HepG2 (cell line): ENCODE measurements at regions not wholly inside any gene's neighbourhood (a gene's known extent, or its start where the extent isn't known, plus 50 kb on each side); places are given as distances from the start of the nearest gene placed in this dataset.

Experiments used
- ADNP ChIP-seq: sonication (generic); formaldehyde crosslinking; IDR thresholded peaks from 2 replicates; pipeline ENCODE4 v1.4.0; 2020; ENCODE audit warnings: missing genetic modification reagents
- AHDC1 ChIP-seq: sonication (generic); formaldehyde crosslinking; IDR thresholded peaks from 2 replicates; pipeline ENCODE4 v1.5.1; 2020; ENCODE audit warnings: mild to moderate bottlenecking, missing genetic modification reagents, borderline replicate concordance
- CBFB ChIP-seq: sonication (generic); formaldehyde crosslinking; IDR thresholded peaks from 2 replicates; pipeline ENCODE4 v1.4.0; 2020; ENCODE audit warnings: missing genetic modification reagents
- FOXJ3 ChIP-seq: sonication (generic); formaldehyde crosslinking; IDR thresholded peaks from 2 replicates; pipeline ENCODE4 v1.4.0; 2020; ENCODE audit warnings: missing genetic modification reagents, mild to moderate bottlenecking, borderline replicate concordance
- HNF4G ChIP-seq, 2 experiments: sonication (generic) in 1 of 2; formaldehyde crosslinking in 1 of 2; IDR thresholded peaks; 2 replicates each; pipeline versions ENCODE4 v1.4.0 to v1.6.1; 2011 to 2020; ENCODE audit warnings: borderline replicate concordance in 2 of 2, low read depth in 2 of 2, mild to moderate bottlenecking in 2 of 2, low read length in 1 of 2, missing genetic modification reagents in 1 of 2, moderate library complexity in 1 of 2
- ISL2 ChIP-seq: sonication (generic); formaldehyde crosslinking; IDR thresholded peaks from 2 replicates; pipeline ENCODE4 v1.5.0; 2020; ENCODE audit warnings: missing genetic modification reagents
- MAFK ChIP-seq, 2 experiments: IDR thresholded peaks in 1 of 2; conservative IDR thresholded peaks in 1 of 2; 2 replicates each; pipeline ENCODE4 v1.6.1; 2011; ENCODE audit warnings: improper control_type of control experiment in 2 of 2, low read length in 2 of 2
- NCOA2 ChIP-seq: sonication (generic); formaldehyde crosslinking; IDR thresholded peaks from 2 replicates; pipeline ENCODE4 v1.8.0; 2022; ENCODE audit warnings: inconsistent platforms
- NFIC ChIP-seq: IDR thresholded peaks from 2 replicates; pipeline ENCODE4 v1.6.1; 2012; ENCODE audit warnings: mild to moderate bottlenecking, low read length, inconsistent platforms
- ONECUT2 ChIP-seq: sonication (generic); formaldehyde crosslinking; IDR thresholded peaks from 2 replicates; pipeline ENCODE4 v1.4.0; 2020; ENCODE audit warnings: missing genetic modification reagents
- SOX13 ChIP-seq, 3 experiments: fragments of 450-650 bp in 1 of 3; sonication (generic) in 1 of 3; formaldehyde crosslinking in 1 of 3; IDR thresholded peaks in 2 of 3; conservative IDR thresholded peaks in 1 of 3; 2 replicates each; pipeline versions ENCODE4 v1.5.0 to v1.6.1; 2016 to 2020; ENCODE audit warnings: antibody characterized with exemption in 1 of 3, mild to moderate bottlenecking in 1 of 3, missing compliant biosample characterization in 1 of 3, missing genetic modification reagents in 1 of 3, moderate library complexity in 1 of 3
- SPEN ChIP-seq: sonication (generic); formaldehyde crosslinking; IDR thresholded peaks from 2 replicates; pipeline ENCODE4 v1.5.1; 2020; ENCODE audit warnings: low read depth, mild to moderate bottlenecking, missing genetic modification reagents
- TCF7 ChIP-seq: sonication (generic); IDR thresholded peaks from 2 replicates; pipeline ENCODE4 v1.6.1; 2016; ENCODE audit warnings: antibody characterized with exemption, low read depth
- TCF7L2 ChIP-seq: IDR thresholded peaks from 2 replicates; pipeline ENCODE4 v1.6.1; 2011; ENCODE audit warnings: mild to moderate bottlenecking, low read depth, low read length, moderate library complexity
- ZFP82 ChIP-seq: sonication (generic); formaldehyde crosslinking; IDR thresholded peaks from 2 replicates; pipeline ENCODE4 v1.5.1; 2020; ENCODE audit warnings: mild to moderate bottlenecking, missing genetic modification reagents, borderline replicate concordance
- ZNF362 ChIP-seq: sonication (generic); formaldehyde crosslinking; IDR thresholded peaks from 2 replicates; pipeline ENCODE4 v1.4.0; 2020; ENCODE audit warnings: missing genetic modification reagents, mild to moderate bottlenecking, borderline replicate concordance

- TF ChIP-seq AHDC1 (CRISPR knock-in tag) (peak; percentile 62; the same call in 1 of the 2 replicates), ADNP (CRISPR knock-in tag) (no peak), SPEN (no peak), SOX13 (IDR thresholded peaks at IDR 0.05) (no peak), SOX13 (CRISPR knock-in tag; conservative IDR thresholded peaks at IDR 0.05 in 1 of 2, IDR thresholded peaks at IDR 0.05 in 1 of 2) (peak in 1 of 2 experiments; percentile 83; a peak in 2 of 4 replicates), TCF7 (peak; percentile 55; the same call in 1 of the 2 replicates), MAFK (conservative IDR thresholded peaks at IDR 0.05 in 1 of 2, IDR thresholded peaks at IDR 0.05 in 1 of 2; ENCODE audit: low read length in 2 of 2) (no peak), ISL2 (CRISPR knock-in tag) (peak; percentile 63; the same call in 1 of the 2 replicates), HNF4G (IDR thresholded peaks at IDR 0.05; ENCODE audit: borderline replicate concordance, low read depth, low read length) (no peak), HNF4G (CRISPR knock-in tag; IDR thresholded peaks at IDR 0.05; ENCODE audit: borderline replicate concordance, low read depth) (no peak), FOXJ3 (CRISPR knock-in tag) (peak; percentile 42; the same call in 1 of the 2 replicates), TCF7L2 (peak; percentile 16; the same call in 1 of the 2 replicates), NFIC (peak; percentile 71; the same call in 1 of the 2 replicates), ZFP82 (CRISPR knock-in tag) (no peak), ZNF362 (CRISPR knock-in tag) (peak; percentile 52; the same call in 1 of the 2 replicates), CBFB (peak; percentile 79; the same call in 1 of the 2 replicates), ONECUT2 (CRISPR knock-in tag) (peak; percentile 89), NCOA2 (CRISPR knock-in tag) (peak; percentile 64)
These were observed 502.4 kb downstream of the TMEM232 start (continued) for GRCh38 chr5:110224050-110224449.
